ENCODE measurements at regions not wholly inside any gene's neighbourhood (a gene's known extent, or its start where the extent isn't known, plus 50 kb on each side); places are given as distances from the start of the nearest gene placed in this dataset.

DNA sequence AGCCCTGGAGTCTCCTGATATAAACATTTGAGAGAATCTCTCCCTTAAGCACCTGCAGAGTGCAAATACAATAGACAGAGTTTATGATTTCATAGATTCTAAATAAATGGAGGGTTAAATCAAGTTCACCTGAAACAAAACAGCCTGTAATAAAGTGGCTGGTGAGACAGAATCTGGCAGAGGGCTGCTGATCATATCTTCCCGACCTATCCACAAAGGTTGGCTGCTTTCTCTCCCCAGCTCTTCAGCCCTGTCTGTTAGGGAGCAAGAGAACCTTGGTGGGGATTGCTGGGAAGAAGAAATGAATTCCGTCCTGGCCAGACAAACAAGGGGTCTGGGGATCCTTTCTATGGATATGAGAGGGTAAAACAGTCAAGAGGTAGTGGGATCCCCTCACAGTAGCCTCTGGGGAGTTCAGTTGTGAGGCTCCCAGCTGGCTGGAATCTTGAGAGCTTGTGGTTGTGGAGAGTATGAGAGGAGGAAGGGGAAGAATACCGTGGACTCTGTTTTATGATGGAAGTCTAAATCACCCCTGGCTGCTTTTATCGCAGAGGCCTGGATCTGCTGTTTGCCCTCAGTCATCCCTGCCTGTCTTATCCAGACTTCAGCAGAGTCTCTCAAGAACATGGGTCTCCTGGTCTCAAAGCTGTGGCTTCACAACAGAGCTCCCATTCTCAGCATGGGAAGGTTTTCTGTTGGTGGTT is 451.3 kb downstream of the NTRK3 start:
- DNase-seq (ENCODE audit: low spot score), result no peak

DNA sequence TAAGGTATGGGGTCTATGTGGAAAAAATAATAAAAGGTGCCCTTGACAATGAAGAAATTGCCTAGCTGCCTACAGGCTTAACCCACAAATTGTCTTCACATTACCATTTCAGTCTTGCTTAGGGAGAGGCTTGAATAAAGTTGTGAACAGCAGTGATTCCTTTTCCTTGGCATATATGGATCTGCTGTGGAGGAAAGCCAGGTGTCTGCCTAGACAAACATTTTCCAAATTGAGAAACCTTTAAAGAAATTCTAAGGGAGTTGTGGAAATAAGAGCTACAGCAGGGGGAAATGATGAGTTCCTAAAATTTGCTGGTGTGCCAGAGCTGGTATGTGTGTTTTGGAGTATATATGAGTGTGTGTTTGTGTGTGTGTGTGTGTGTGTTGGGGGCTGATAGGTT is 452.1 kb downstream of the NTRK3 start:
- DNase-seq (ENCODE audit: low spot score), result no peak

DNA sequence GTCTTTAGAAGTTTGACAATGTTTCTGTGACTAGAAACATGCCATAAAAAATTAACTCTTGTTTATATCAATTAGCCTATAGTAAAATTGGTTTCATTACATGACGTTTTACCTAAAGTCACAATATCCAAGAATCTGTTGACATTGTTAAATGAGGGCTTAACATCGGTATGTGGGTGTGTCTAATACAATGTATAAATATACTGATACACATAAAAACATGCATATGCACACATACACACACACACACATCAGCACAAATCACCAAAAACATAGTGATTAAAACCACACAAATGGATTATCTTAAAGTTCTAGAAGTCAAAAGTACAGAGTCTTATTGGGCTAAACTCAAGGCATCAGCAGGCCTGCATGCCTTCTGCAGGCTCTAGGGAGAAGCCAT is 456.7 kb downstream of the NTRK3 start:
- DNase-seq (ENCODE audit: low spot score), result no peak

DNA sequence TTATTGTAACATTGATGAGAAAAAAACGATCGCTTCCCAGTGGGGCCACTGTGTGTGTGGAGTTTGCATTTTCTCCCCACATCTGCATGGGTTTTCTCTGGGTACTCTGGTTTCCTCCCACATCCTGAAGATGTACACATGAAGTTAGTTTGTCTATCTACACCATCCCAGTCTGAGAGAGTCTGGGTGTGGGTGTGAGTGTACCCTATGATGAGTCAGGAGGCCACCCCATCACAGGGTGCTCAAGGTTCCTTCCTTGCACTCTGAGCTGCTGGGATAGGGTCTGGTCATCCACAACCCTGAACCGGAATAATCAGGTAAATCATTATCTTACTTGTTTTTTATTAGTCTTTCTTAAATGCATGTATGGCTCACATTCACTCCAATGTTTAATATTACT is 457.1 kb downstream of the NTRK3 start:
- DNase-seq (ENCODE audit: low spot score), result no peak

DNA sequence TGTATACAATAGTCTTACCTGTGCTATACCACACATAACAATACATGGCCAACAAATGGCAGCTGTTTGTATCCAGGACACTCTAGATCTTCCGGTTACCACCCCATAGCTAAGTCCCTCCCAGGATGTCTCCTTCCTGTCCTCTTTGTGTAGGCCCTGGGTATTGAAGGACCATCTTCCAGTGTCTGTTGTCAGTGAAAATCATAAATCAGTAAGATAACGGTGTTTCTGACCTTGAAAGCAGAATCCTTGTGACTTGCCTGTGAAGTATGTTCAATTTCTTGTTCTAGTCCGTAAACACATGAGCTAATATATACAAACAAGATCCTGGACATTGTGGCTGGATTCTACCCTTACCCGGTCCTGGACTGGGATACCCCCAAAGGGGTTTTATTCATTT is 462.8 kb downstream of the NTRK3 start:
- DNase-seq (ENCODE audit: low spot score), result no peak

DNA sequence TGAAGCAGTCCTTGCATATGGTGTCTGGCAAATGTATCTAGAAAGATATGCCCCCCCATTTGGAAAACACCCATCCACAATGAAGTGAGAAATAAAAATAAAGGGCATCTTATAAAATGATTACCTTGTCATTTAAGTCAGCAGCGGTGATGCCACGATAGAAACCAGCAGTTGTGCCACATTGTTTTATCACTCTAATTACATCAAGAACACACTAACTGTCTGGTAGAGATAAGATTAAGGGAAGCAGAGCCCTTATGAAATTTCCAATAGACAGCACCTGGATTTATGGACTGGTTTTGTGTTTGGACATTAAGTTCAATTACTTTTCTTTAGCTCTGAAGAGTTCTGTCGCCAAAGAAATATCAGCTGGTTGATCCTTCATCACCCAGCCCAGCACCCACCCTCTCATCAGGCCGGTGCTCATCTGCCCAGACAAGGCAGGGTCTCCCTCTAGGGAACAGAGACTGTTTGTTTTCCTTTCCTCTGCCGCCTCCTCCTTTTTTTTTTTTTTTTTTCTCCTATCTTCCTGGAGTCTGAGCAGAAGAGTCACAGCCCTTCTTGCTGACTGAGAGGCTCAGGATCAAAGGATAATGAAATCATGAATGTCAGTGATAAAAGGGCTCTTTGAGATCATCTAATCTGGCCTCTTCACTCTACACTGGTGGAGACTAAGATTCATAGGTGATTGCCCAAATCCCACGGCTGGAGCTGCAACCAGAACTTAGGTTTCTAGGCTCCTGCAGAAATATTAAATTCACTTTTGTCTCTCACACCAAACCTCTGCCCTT is 464.1 kb downstream of the NTRK3 start:
- no peak for DNase-seq (ENCODE audit: low spot score)

DNA sequence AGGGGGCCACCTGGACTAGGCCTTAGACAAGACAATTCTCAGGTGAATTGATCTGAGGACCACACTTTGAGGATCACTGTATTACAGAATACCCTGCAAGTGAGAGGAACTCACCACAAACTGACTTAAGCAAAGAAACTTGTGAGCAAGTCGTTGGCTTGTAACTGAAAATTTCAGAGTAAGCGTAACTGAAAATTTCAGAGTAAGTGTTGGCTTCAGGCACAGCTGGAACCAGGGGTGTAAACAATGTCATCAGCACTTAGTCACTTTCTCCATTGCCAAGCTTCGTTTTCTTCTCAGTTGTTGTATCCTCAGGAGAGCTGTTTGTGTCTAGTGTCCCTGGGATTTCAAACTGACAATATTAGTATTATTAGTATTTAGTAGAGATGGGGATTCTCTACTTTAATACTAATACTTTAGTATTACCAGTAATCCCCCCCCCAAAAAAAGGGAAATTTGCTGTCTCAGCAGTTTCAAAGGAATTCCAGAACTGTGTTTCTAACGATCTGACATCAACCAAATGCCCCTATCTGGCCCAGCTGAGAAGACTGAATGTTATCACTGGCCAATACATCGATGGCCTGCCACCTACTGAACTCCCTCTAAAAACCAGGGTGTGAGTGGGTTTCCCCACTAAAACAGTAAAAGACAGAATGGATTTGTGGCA is 474.4 kb downstream of the NTRK3 start:
- no peak for DNase-seq (ENCODE audit: low spot score)

DNA sequence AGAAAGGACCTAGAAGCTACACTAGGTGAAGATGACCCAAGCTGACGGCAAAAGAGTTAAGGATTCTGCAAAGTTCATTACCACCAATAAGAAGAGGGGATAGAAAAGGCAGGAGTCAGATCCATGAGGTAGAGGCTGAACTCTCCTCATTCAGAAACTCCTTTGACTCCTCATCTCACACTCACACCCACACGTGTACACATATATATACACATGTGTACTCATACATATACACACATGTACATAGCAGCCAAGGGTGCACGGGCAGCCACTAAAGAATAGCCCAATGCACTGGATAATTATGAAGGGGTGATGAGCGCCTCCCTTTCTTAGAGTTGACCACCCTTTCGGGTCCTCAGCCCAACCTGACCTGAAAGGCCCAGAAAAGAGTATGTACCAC is 476.8 kb downstream of the NTRK3 start:
- DNase-seq (ENCODE audit: low spot score), result no peak

DNA sequence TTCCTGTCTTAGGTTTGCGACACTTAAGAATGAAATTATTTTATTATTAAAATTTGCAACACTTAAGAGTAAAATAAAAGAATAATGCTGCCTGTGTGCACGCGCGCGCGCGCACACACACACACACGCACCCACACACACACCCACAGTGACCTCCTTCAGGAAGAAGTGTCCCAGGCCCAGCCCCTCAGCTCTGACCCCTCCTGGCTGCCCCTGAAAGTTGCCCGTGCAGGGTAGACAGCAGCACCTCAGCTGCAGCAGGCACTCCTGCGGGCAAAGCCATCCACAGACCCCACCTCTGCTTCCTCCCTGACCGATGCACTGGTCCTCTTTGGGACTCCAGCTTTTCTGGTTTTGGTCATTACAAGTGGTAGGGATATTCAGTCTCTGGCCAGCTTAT is 478.2 kb downstream of the NTRK3 start:
- DNase-seq (ENCODE audit: low spot score), result no peak

DNA sequence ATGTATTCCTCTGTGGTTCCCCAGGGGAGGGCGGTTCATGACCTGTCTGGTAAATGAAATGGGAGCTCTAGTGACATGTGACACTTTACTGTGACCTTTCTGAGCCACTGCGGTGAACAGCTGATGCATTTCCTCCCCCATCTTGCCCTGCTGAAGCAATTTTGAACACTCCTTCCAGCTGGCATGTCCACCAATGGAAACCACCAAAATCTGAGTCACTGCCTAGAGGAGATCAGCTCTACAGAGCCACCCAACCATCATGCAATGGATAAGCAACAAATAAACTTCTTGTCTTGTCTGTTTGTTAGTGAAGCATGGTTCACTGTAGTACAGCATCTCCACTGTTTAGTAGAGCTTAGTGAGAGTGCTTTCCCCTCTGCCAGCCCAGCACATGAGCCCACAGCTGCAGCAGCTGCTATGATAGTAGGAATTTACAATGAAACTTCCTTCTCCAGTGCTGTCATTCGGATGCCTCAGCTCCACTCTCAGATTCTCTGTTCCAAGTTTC is 479.4 kb downstream of the NTRK3 start:
- DNase-seq (ENCODE audit: low spot score), result no peak

DNA sequence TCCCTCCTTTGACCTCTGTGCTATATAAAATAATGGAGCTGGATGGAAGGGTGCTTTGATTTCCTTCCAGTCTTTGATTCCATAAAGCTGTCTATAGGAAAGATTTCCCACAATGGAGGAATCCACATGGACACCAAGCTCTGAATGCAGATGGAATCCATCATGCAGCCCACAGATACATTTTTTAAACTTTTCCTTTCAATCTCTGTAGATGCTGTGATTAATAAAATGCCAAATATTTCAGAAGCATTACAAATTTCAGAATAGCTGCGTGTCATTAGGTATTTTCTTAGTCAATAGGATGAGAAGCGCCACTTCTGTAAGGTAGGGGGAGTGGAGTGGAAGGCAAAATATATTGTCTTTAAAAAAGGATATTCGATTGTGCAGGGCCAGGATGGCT is 489.0 kb downstream of the NTRK3 start:
- DNase-seq (ENCODE audit: low spot score), result no peak

DNA sequence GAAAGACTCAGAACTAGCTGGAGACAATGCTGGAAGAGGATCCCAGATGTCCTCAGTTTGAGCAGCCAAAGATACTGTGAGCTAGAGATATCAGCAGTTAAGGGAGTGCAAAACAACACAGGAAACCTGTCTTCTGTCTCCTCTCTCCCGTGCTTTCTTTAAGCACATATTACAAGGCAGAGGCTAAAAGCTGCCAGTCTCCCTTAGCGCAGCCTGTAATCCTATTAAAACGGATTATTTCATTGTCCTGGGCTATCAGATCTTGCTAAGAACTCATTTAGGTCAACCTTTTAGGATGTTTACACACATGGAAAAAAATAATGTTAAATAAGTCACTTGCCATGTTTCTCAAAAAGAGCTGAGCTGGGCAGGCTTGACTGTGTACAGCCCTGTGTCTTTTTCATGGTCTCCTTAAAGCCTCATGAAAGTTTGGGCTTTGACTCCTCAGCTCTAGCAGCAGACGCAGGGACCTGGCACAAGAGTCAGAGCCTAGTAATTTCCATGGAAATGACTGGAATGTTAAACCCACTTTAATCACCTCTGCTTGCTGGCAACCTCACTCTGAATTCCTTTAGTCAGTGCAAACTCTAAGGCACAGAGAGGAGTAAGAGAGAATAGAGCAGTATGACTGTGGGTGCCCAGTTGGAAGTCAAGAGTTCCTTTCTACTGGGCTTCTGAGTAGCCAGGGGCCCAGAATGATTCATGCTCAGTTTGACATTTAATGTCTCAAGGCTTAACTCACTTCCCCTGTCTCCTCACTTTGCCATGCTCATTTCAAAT is 491.9 kb downstream of the NTRK3 start:
- no peak for DNase-seq (ENCODE audit: low spot score)

DNA sequence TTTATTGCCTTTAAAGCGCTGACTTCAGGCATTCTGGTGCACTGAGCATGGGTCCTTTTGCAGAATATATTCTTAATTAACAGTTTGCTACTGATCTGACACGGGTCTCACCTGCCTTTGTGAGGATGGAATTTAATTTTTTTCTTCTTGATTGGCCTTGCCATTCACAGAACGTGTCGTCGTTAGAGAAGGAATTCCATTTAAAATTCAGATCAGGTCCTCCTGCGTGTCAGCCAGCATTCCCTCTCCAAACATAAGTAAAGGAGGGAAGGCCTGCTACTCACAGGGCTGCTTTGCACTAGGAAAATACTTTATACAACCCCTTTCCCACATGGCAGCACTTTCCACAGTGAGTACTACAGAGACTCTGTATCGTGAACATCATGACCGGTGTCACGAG is 492.7 kb downstream of the NTRK3 start:
- no peak for DNase-seq (ENCODE audit: low spot score)

DNA sequence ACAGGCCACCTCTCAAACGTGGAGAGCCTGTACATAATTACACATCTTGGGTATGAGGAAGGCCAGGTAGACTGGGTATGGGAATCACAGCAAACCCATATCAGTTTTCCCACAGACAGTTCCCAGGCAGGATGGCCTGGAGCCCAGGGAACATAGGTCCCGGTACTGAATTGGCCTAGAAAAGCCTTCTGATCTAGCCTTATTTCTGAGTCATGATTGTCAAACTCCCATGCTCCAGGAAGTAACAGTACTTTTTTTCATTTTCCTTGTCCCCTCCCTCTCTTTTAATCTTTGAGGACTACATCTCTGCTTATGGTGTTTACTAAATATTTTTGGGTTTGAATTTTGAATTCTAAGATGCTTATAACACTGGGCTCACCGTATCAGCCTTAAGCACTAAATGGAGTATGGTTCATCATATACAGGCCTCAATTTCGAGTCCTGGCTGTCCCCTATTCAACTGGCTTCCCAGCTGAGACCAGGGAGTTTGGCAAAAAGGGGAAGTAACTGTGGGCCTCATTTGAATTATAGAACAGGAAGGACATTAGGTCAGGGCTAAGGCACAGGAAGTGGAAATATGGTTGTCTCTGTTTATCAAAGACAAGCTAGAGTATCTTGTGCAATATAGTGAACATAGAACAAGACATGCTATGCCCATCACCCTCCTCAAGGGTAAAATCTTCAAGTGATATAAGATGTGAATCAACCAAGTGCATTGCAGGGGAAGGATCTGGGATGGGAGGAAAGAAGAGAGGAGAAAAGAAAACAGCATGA is 494.6 kb downstream of the NTRK3 start:
- DNase-seq (ENCODE audit: low spot score), result no peak

DNA sequence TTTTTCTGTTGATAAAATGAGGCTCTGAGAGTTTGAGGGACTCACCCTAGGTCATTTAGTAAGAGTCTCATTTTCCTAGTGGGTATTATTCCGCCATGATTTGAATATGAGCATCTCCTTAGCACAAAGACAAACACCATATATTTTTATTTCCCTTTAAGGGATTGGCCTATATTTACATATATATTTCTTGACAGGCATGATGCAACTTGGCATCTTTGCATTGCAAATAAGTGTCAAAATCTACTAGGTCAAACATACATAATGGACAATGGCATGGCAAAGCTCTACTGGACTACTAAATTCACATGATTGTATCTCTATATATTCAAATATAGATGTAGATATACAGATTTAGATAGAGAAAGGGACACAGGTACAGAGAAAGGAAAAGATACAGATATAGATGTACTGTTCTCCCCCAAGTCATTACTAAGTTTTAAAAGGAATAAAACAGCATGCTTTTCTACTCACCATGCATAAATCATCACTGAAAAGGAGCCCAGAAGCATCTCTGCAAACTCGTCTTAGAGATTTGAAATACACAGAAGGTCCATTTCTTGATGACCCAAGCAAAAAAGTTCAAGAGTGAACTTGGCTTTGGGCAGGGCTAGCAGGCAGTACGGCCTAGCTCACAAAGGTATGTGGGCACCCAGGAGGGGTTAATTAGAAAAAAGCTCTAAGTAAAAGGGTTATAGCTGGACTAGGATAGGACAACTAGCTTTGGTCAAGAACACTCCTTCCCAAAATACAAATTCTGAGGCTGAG is 495.8 kb downstream of the NTRK3 start:
- no peak for DNase-seq (ENCODE audit: low spot score)

DNA sequence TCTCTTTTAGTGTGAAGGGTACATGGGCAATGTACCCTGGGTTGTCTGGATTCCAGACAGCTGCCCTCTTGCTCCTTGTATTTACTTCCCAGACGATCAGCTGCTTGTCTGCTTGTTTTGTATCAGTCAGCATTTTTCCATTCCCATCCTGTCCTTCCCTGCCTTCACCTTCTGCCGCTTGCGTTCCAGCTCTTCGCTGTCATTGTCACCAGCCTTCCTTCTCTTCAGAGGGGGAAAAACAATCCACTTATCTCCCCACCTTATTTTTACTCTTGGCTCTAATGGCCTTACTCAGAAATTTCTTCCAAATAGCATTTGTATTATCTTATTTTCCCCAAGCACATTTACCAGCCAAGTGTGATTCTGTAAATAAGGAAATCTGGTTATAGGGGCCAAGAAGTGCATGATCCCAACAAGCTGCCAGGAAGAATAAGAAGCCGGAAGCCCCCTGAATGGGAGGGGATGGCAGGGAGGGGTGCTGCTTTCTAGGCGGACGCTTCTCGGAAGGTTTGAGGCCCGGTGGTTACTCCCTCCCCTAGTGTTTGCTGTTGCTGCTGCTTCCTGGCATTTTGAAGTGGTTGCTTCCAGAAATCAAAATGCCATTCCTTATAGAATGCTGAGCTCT is 497.6 kb downstream of the NTRK3 start:
- DNase-seq (ENCODE audit: low spot score), result no peak

DNA sequence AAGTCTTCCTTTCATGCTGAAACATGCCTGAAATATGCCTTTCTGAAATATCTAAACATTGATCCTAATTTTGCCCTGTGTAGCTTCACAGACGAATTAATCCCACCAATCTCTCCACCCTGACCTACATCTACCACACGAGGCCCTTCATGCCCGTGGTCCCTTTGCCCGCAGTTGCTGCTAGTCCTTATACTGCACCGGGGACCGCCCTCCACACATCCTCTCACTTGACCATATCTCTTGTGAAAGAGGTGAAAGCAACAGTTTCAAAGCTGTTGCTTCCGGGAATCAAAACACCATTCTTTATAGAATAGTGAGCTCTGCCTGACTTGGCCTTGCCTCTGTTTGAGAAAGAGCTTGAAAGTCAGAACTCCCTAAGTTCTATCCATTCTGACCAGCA is 499.5 kb downstream of the NTRK3 start:
- no peak for DNase-seq (ENCODE audit: low spot score)

DNA sequence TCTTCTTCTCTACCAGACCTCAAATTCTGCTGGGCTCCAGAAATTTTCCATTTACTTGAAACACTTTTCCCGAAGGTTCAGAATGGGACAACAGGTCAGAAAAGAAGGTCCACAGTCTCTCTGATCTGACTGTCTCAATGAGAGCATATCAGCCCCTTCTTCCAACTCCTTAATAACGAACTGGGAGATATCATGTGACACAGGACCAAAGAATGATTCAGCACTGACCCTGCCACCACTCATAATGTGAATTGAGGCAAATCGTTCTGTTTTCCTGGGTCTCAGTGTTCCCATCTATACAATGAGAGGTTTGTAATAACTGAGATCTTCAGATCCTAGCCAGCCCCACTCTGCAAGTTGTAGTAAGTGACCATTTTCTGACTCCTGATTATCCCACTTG is 500.5 kb downstream of the NTRK3 start:
- DNase-seq (ENCODE audit: low spot score), result no peak

DNA sequence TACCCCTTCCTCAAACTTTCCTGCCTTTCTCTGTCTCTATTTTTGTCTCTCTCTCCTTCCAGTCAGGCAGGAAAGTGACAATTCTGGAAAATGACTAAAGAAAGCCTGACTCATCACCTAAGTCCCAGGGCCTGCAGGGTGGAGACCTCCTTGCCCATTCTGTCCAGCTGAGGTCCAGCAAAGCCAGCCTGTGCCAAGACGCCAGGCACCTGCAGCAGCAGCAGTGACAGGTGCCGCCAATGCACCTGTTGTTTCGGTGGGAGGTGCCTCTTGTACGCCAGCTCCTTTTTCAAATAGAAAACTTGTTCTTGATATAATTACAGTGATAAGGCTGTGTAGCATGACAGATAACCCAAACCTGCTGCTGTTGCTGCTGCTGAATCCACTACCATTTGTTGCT is 501.3 kb downstream of the NTRK3 start:
- no peak for DNase-seq (ENCODE audit: low spot score)

DNA sequence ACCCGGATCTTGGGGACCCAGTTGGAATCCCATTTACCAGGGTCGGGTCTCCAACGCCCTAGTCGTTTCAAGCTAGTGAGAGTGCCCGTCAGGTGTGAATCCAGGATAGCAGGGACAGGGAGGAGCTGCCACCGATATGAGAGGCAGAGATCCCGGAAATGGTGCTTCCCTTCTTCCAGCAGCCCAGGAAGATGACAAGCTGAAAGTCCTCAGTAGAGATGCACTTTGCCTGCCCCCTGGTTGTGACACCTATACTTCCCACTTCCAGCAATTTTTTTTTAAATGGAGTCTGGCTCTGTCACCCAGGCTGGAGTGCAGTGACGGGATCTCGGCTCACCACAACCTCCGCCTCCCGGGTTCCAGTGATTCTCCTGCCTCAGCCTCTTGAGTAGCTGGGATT is 503.0 kb downstream of the NTRK3 start:
- DNase-seq (ENCODE audit: low spot score), result no peak
